Body of pancreas (tissue), 4 donors: ENCODE measurements at regions not wholly inside any gene's neighbourhood (a gene's known extent, or its start where the extent isn't known, plus 50 kb on each side); places are given as distances from the start of the nearest gene placed in this dataset.

Experiments
- POLR2A ChIP-seq, 3 donors: fragments of 450-650 bp; IDR thresholded peaks; one replicate each; pipeline ENCODE4 v1.6.1; 2016; ENCODE audit warnings: antibody characterized with exemption in 3 of 3, mild to moderate bottlenecking in 2 of 3
- TF ChIP-seq, protein P1 (sequence below), 7 experiments: fragments of 450-650 bp in 4 of 7; fragments of 200-600 bp in 3 of 7; sonication (generic) in 3 of 7; IDR thresholded peaks; one replicate each; pipeline ENCODE4 v1.5.1; 2016 to 2019; ENCODE audit warnings: antibody characterized with exemption in 7 of 7

DNA sequence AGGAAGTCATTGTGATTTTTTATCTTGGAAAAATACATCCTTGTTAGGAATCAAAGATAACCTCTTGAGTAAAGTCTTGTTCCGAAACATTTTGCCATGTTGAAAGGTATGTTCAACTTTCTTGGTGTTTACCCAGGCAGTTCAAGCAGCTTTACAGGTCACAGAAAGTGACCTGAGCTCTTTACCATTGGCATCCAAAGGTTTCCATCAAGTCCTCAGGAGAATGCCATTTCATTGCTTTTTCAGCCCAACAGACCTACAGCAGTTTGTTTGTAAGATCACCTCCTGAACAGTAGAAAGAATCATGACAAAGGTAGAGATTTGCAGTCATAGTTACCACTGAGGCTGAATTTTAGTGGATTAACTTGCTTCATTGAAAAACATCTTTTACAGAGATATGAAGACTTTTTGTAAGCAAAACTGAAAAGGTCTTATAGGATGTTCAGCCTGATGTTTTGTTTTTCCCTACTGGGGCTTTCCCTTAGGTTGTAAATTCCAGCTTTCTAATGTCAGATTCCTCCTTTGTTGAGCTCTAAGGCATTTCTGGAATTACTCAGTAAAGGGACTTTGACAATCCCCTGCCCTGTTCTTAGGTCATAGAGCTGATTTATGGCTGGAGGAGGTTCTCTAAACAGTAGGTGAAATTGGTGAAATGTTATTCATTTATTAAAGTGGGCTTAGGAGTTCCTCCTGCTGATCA lies 236.8 kb upstream of the RBMS1 start:
- no peak for TF ChIP-seq POLR2A (IDR thresholded peaks at IDR 0.05)
- TF ChIP-seq, protein P1, sequence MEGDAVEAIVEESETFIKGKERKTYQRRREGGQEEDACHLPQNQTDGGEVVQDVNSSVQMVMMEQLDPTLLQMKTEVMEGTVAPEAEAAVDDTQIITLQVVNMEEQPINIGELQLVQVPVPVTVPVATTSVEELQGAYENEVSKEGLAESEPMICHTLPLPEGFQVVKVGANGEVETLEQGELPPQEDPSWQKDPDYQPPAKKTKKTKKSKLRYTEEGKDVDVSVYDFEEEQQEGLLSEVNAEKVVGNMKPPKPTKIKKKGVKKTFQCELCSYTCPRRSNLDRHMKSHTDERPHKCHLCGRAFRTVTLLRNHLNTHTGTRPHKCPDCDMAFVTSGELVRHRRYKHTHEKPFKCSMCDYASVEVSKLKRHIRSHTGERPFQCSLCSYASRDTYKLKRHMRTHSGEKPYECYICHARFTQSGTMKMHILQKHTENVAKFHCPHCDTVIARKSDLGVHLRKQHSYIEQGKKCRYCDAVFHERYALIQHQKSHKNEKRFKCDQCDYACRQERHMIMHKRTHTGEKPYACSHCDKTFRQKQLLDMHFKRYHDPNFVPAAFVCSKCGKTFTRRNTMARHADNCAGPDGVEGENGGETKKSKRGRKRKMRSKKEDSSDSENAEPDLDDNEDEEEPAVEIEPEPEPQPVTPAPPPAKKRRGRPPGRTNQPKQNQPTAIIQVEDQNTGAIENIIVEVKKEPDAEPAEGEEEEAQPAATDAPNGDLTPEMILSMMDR (IDR thresholded peaks at IDR 0.05) = no peak
